DOHH2 (cell line): ENCODE measurements at regions not wholly inside any gene's neighbourhood (a gene's known extent, or its start where the extent isn't known, plus 50 kb on each side); places are given as distances from the start of the nearest gene placed in this dataset.
"Not testable (repeated sequence)": the region's sequence is repeated elsewhere in the genome, so short reads cannot be mapped to it uniquely, and the experiment has no call there.

Experiments
- H3F3A ChIP-seq: fragments of 200-600 bp; sonication (generic), shearing (Covaris generic); 2 replicates; pipeline ENCODE4 v1.6.0; 2016; ENCODE audit warnings: antibody characterized with exemption, mild to moderate bottlenecking; ENCODE audit not compliant: control insufficient read depth, insufficient read depth
- H3K27ac ChIP-seq: fragments of 200-600 bp; sonication (generic); 2 replicates; pipeline ENCODE4 v1.5.1; 2014; ENCODE audit warnings: low read depth, mild to moderate bottlenecking, low read length, moderate library complexity
- H3K27me3 ChIP-seq: fragments of 200-600 bp; sonication (generic); 2 replicates; pipeline ENCODE4 v1.6.1; 2014; ENCODE audit warnings: mild to moderate bottlenecking, low read length, mixed read lengths; ENCODE audit not compliant: control insufficient read depth
- H3K36me3 ChIP-seq: fragments of 200-600 bp; sonication (generic); 2 replicates; pipeline ENCODE4 v1.6.1; 2014; ENCODE audit warnings: mild to moderate bottlenecking, low read length, moderate library complexity, mixed read lengths; ENCODE audit not compliant: control insufficient read depth
- H3K4me1 ChIP-seq: fragments of 200-600 bp; sonication (generic); 2 replicates; pipeline ENCODE4 v1.6.1; 2014; ENCODE audit warnings: mild to moderate bottlenecking, low read length, mixed read lengths; ENCODE audit not compliant: control insufficient read depth
- H3K4me2 ChIP-seq: fragments of 200-600 bp; sonication (generic); 2 replicates; pipeline ENCODE4 v1.6.0; 2014; ENCODE audit warnings: mild to moderate bottlenecking, low read length, moderate library complexity
- H3K4me3 ChIP-seq: fragments of 200-600 bp; sonication (generic); 2 replicates; pipeline ENCODE4 v1.5.1; 2014; ENCODE audit warnings: mild to moderate bottlenecking, low read length, mixed read lengths
- H3K79me2 ChIP-seq: fragments of 200-600 bp; sonication (generic); 2 replicates; pipeline ENCODE4 v1.6.1; 2014; ENCODE audit warnings: mild to moderate bottlenecking, low read length, mixed read lengths; ENCODE audit not compliant: control insufficient read depth
- H3K9me2 ChIP-seq: fragments of 200-600 bp; sonication (generic); replicated peaks from 2 replicates; pipeline ENCODE4 v1.6.1; 2014; ENCODE audit warnings: mild to moderate bottlenecking, low read length, mixed read lengths; ENCODE audit not compliant: control insufficient read depth
- H3K9me3 ChIP-seq: fragments of 200-600 bp; sonication (generic); 2 replicates; pipeline ENCODE4 v1.6.1; 2014; ENCODE audit warnings: antibody characterized with exemption, low read length, mixed read lengths; ENCODE audit not compliant: control insufficient read depth, insufficient read depth
- H4K20me1 ChIP-seq: fragments of 200-600 bp; sonication (generic); 2 replicates; pipeline ENCODE4 v1.6.0; 2014; ENCODE audit warnings: low read depth, mild to moderate bottlenecking, antibody characterized with exemption, low read length, moderate library complexity; ENCODE audit not compliant: control insufficient read depth, insufficient read depth
- CTCF ChIP-seq: fragments of 200-600 bp; sonication (generic); IDR thresholded peaks from one replicate; pipeline ENCODE4 v1.5.1; 2014; ENCODE audit warnings: antibody characterized with exemption, mild to moderate bottlenecking, low read depth, low read length; ENCODE audit not compliant: poor library complexity, severe bottlenecking
- EZH2phosphoT487 ChIP-seq: fragments of 200-600 bp; sonication (generic); IDR thresholded peaks from 2 replicates; pipeline ENCODE4 v1.6.1; 2017; ENCODE audit warnings: borderline replicate concordance, mild to moderate bottlenecking, antibody characterized with exemption, low read length, moderate library complexity, mixed read lengths

GRCh38 chr5:1719860-1720259 lies 79.8 kb downstream of the MRPL36 start:
- H3K4me2 ChIP-seq, result no peak overlapping the region
- H3K4me3 ChIP-seq, result no peak overlapping the region
- H3K27ac ChIP-seq, result no peak overlapping the region
- no peaks in the 10 kb centered on the region for H3K9me2 ChIP-seq
- H3K9me3 ChIP-seq, result peaks cover 16% of the 10 kb centered on the region; the same call in 1 of the 2 replicates
- no peaks in the 10 kb centered on the region for H4K20me1 ChIP-seq
- no peaks in the 10 kb centered on the region for H3K4me1 ChIP-seq
- no peaks in the 10 kb centered on the region for H3K79me2 ChIP-seq
- peaks cover 4% of the 10 kb centered on the region; the same call in 1 of the 2 replicates for H3K27me3 ChIP-seq
- TF ChIP-seq CTCF, result no peak
- no peak for TF ChIP-seq EZH2phosphoT487
- H3K36me3 ChIP-seq, result no peaks in the 10 kb centered on the region
- H3F3A ChIP-seq, result no peaks in the 10 kb centered on the region

GRCh38 chr5:1718669-1719068 lies 81.0 kb downstream of the MRPL36 start:
- Histone ChIP-seq H3K27ac (no peak overlapping the region), H3K9me2 (no peaks in the 10 kb centered on the region), H3K9me3 (peaks cover 16% of the 10 kb centered on the region; the same call in 1 of the 2 replicates), H4K20me1 (no peaks in the 10 kb centered on the region), H3K79me2 (no peaks in the 10 kb centered on the region), H3F3A (no peaks in the 10 kb centered on the region), H3K4me2 (no peak overlapping the region), H3K27me3 (peaks cover 4% of the 10 kb centered on the region; the same call in 1 of the 2 replicates), H3K4me1 (no peaks in the 10 kb centered on the region), H3K4me3 (no peak overlapping the region), H3K36me3 (no peaks in the 10 kb centered on the region)
- TF ChIP-seq EZH2phosphoT487 (no peak), CTCF (no peak)

- H3K9me2 ChIP-seq, H3F3A ChIP-seq, H3K4me1 ChIP-seq, H4K20me1 ChIP-seq, H3K4me3 ChIP-seq, H3K9me3 ChIP-seq, H3K4me2 ChIP-seq, H3K36me3 ChIP-seq, H3K79me2 ChIP-seq, H3K27ac ChIP-seq, H3K27me3 ChIP-seq: not testable (repeated sequence)
Observed at GRCh38 chr5:1710091-1710490, 89.5 kb downstream of the MRPL36 start.

- H3K4me2 ChIP-seq, result no peak overlapping the region
- H4K20me1 ChIP-seq, result no peaks in the 10 kb centered on the region
- H3F3A ChIP-seq, result no peaks in the 10 kb centered on the region
- H3K27ac ChIP-seq, result no peak overlapping the region
- H3K4me1 ChIP-seq, result no peaks in the 10 kb centered on the region
- no peaks in the 10 kb centered on the region for H3K27me3 ChIP-seq
- H3K9me2 ChIP-seq, result no peaks in the 10 kb centered on the region
- no peaks in the 10 kb centered on the region for H3K36me3 ChIP-seq
- H3K79me2 ChIP-seq, result no peaks in the 10 kb centered on the region
- no peak overlapping the region for H3K4me3 ChIP-seq
- TF ChIP-seq CTCF (no peak), EZH2phosphoT487 (no peak)
- no peaks in the 10 kb centered on the region for H3K9me3 ChIP-seq
Observed at GRCh38 chr5:1709171-1709803, 90.3 kb downstream of the MRPL36 start.
